Bronchial epithelial cell (primary cell): ENCODE measurements at regions not wholly inside any gene's neighbourhood (a gene's known extent, or its start where the extent isn't known, plus 50 kb on each side); places are given as distances from the start of the nearest gene placed in this dataset.

Experiments
- DNase-seq: peaks from one replicate; pipeline ENCODE4 v3.0.0-alpha.2; 2010; ENCODE audit warnings: low read depth
- FAIRE-seq: peaks from 2 replicates; lab custom pipeline; 2011; peaks lifted over from hg19 to GRCh38; lab: Jason Lieb, UNC
- H3K27me3 ChIP-seq: 2 replicates; pipeline ENCODE4 v1.5.1; 2011; ENCODE audit warnings: low read length; ENCODE audit not compliant: control insufficient read depth, insufficient read depth
- H3K36me3 ChIP-seq: 2 replicates; pipeline ENCODE4 v1.5.1; 2011; ENCODE audit warnings: low read length; ENCODE audit not compliant: control insufficient read depth, insufficient read depth
- H3K4me3 ChIP-seq: 2 replicates; pipeline ENCODE4 v1.5.1; 2011; ENCODE audit warnings: mild to moderate bottlenecking, low read depth, low read length, control low read depth
- TF ChIP-seq, protein P1 (sequence below): IDR thresholded peaks from 2 replicates; pipeline ENCODE4 v1.5.1; 2011; ENCODE audit warnings: mild to moderate bottlenecking, moderate library complexity, low read length, control low read depth, inconsistent platforms; ENCODE audit not compliant: insufficient read depth, severe bottlenecking

DNA sequence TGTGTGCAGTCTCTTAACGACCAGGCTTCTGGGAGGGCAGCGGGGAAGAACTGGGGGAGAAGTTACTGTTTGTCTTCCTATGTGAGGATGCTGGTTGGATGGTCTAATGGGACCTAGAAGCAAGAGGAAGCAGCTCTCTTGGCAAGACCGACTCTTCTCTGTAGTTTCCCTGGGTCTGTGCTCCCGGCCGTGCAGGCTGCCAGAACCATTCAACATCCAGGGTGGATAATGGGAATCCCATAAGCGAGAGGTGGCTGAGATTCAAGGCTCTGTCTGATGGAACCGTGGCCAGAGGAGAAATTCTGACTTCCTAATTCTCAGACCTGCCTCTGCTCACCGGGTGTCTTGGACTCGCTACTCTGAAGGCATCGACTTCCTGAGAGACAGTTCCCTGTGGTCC is 561.0 kb upstream of the TBX3 start:
- TF ChIP-seq, protein P1, sequence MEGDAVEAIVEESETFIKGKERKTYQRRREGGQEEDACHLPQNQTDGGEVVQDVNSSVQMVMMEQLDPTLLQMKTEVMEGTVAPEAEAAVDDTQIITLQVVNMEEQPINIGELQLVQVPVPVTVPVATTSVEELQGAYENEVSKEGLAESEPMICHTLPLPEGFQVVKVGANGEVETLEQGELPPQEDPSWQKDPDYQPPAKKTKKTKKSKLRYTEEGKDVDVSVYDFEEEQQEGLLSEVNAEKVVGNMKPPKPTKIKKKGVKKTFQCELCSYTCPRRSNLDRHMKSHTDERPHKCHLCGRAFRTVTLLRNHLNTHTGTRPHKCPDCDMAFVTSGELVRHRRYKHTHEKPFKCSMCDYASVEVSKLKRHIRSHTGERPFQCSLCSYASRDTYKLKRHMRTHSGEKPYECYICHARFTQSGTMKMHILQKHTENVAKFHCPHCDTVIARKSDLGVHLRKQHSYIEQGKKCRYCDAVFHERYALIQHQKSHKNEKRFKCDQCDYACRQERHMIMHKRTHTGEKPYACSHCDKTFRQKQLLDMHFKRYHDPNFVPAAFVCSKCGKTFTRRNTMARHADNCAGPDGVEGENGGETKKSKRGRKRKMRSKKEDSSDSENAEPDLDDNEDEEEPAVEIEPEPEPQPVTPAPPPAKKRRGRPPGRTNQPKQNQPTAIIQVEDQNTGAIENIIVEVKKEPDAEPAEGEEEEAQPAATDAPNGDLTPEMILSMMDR = no peak
- no peaks in the 10 kb centered on the region for H3K36me3 ChIP-seq
- no peak overlapping the region for H3K4me3 ChIP-seq
- H3K27me3 ChIP-seq = peaks cover 2% of the 10 kb centered on the region
- DNase-seq = no peak
- no peak for FAIRE-seq

DNA sequence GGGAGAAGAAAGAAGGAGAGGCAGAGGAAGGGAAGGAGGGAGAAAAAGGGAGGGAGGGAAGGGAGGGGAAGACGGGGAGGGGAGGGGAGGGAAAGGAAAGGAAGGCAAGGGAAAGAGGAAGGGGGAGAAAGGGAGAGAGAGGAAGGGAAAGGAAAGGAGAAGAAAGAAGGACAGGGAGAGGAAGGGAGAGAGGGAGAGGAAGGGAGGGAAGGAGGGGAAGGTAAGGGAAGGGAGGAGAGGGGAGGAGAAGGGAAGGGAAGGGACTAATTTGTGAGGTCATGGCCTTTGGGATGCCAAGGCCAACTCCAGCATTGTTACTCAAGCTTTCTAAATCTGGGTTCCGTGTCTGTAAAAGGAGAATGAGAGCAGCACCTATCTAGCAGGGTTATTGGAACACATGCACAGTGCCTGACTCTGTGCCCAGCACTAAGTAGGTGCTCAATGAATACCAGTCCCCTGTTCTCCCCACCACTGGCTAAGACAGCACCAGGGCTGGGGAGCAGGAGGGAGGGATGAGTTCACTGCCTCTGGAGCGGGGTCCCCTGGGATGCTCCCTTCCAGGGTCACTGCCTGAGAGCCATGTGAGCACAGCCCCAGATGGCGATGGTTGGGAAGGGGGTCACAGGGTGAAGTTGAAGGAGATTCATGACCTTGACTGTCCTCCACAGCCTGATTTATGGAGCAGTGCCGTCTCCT is 560.1 kb upstream of the TBX3 start:
- peaks cover 2% of the 10 kb centered on the region for H3K27me3 ChIP-seq
- FAIRE-seq = no peak

DNA sequence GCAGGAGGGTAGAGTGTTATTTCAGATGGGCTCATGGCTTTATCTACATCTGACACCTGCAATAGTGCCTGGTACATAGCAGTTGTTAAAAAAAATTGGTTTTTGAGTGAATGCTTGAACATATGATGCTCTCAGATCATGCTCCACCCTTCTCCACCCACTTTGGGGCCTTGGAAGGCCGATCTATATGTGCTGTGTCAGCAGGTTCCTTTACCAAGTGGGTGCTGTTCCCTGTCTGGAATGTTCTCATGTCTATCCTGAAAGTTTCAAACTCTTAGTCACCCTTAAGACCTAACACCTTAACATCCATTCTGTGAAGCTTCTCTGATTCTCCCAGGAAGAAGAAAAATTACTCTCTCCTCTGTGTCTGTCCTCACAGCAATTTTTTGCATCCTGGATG is 556.3 kb upstream of the TBX3 start:
- H3K36me3 ChIP-seq = no peaks in the 10 kb centered on the region
- FAIRE-seq = no peak
- peaks cover 2% of the 10 kb centered on the region for H3K27me3 ChIP-seq
- TF ChIP-seq, protein P1 = no peak
- H3K4me3 ChIP-seq = no peak overlapping the region
- no peak for DNase-seq

More for the DNA sequence above, 560.1 kb upstream of the TBX3 start:
- Histone ChIP-seq H3K36me3 (no peaks in the 10 kb centered on the region), H3K4me3 (no peak overlapping the region)
- TF ChIP-seq, protein P1 = no peak
- DNase-seq = no peak

- no peaks in the 10 kb centered on the region for H3K36me3 ChIP-seq
- no peak overlapping the region for H3K4me3 ChIP-seq
- TF ChIP-seq, protein P1 = no peak
- FAIRE-seq (no peak), DNase-seq (no peak)
- H3K27me3 ChIP-seq = peaks cover 2% of the 10 kb centered on the region
Observed at GRCh38 chr12:115235880-115236279, 551.9 kb upstream of the TBX3 start.

GRCh38 chr12:115233891-115234543 is 550.0 kb upstream of the TBX3 start:
- H3K36me3 ChIP-seq = no peaks in the 10 kb centered on the region
- peaks cover 4% of the 10 kb centered on the region for H3K27me3 ChIP-seq
- TF ChIP-seq, protein P1 = no peak
- no peak overlapping the region for H3K4me3 ChIP-seq
- DNase-seq (no peak), FAIRE-seq (no peak)
